ENCODE measurements at regions not wholly inside any gene's neighbourhood (a gene's known extent, or its start where the extent isn't known, plus 50 kb on each side); places are given as distances from the start of the nearest gene placed in this dataset.

DNA sequence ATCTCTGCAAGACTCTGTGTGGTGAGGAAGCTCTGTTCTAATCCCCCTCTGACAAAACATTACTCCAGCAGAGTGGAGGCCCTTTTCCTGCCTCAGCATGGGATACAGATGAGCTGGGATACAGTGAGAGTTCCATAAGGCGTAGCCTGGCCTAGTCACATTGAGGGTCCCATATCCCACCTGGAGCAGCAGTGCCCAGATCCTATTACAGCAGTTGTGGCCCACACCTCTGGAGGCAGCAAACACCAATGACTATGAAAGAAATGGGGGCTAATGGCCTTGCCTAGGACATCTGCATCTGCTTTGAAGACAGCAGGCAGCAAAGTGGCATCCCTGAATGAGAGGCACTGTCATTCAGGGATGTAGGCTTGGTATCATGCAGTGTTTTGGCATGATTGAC, 534.5 kb downstream of the TDRD15 start:
- TF ChIP-seq, protein P1, sequence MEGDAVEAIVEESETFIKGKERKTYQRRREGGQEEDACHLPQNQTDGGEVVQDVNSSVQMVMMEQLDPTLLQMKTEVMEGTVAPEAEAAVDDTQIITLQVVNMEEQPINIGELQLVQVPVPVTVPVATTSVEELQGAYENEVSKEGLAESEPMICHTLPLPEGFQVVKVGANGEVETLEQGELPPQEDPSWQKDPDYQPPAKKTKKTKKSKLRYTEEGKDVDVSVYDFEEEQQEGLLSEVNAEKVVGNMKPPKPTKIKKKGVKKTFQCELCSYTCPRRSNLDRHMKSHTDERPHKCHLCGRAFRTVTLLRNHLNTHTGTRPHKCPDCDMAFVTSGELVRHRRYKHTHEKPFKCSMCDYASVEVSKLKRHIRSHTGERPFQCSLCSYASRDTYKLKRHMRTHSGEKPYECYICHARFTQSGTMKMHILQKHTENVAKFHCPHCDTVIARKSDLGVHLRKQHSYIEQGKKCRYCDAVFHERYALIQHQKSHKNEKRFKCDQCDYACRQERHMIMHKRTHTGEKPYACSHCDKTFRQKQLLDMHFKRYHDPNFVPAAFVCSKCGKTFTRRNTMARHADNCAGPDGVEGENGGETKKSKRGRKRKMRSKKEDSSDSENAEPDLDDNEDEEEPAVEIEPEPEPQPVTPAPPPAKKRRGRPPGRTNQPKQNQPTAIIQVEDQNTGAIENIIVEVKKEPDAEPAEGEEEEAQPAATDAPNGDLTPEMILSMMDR (IDR thresholded peaks at IDR 0.05): no peak
- TF ChIP-seq POLR2A (IDR thresholded peaks at IDR 0.05): no peak
